ENCODE measurements at regions not wholly inside any gene's neighbourhood (a gene's known extent, or its start where the extent isn't known, plus 50 kb on each side); places are given as distances from the start of the nearest gene placed in this dataset.
"Not testable (repeated sequence)": the region's sequence is repeated elsewhere in the genome, so short reads cannot be mapped to it uniquely, and the experiment has no call there.

- no peak for TF ChIP-seq CTCF (IDR thresholded peaks at IDR 0.05; ENCODE audit: unreplicated experiment)
- Mint-ChIP-seq H3K4me1 (ENCODE audit: low read depth, unreplicated experiment) (peaks cover 29% of the 10 kb centered on the region), H3K9me3 (ENCODE audit: low read depth, unreplicated experiment) (no peaks in the 10 kb centered on the region), H3K36me3 (ENCODE audit: insufficient read depth, unreplicated experiment) (no peaks in the 10 kb centered on the region), H3K4me3 (ENCODE audit: low read depth, unreplicated experiment) (no peak overlapping the region), H3K27ac (ENCODE audit: unreplicated experiment) (no peak overlapping the region), H3K27me3 (ENCODE audit: unreplicated experiment) (no peaks in the 10 kb centered on the region)
- CTCF ChIA-PET, result interaction anchor here (0.6 to 1.7 kb wide), 5 partner anchors 9 to 1405 kb away, joined by 3 to 5 read pairs (median 3); no protein-coding TSS in a partner anchor
- intact Hi-C loops (cut with micrococcal nuclease; ENCODE audit: unreplicated experiment), result no loop called here
- DNase-seq, result no peak
- no TSS peak for BruUV-seq (replicated peaks)
Observed at GRCh38 chr5:81827500-81827899, 76.6 kb upstream of the SSBP2 start.

- TF ChIP-seq CTCF (IDR thresholded peaks at IDR 0.05; ENCODE audit: unreplicated experiment), result no peak
- no TSS peak for BruUV-seq (replicated peaks)
- Mint-ChIP-seq H3K9me3 (ENCODE audit: low read depth, unreplicated experiment) (no peaks in the 10 kb centered on the region), H3K4me3 (ENCODE audit: low read depth, unreplicated experiment) (no peak overlapping the region), H3K36me3 (ENCODE audit: insufficient read depth, unreplicated experiment) (no peaks in the 10 kb centered on the region), H3K27me3 (ENCODE audit: unreplicated experiment) (no peaks in the 10 kb centered on the region), H3K27ac (ENCODE audit: unreplicated experiment) (peak overlapping the region; percentile 48), H3K4me1 (ENCODE audit: low read depth, unreplicated experiment) (peaks cover 29% of the 10 kb centered on the region)
- intact Hi-C loops (cut with micrococcal nuclease; ENCODE audit: unreplicated experiment), result no loop called here
- DNase-seq, result no peak
- CTCF ChIA-PET, result interaction anchor here (1.0 kb wide), 1 partner anchor 71 kb away, joined by 3 read pairs; no protein-coding TSS in a partner anchor
Observed at GRCh38 chr5:81826128-81826527, 75.2 kb upstream of the SSBP2 start.

- H3K4me3 Mint-ChIP-seq (ENCODE audit: low read depth, unreplicated experiment), result no peak overlapping the region
- H3K4me1 Mint-ChIP-seq (ENCODE audit: low read depth, unreplicated experiment), result peaks cover 35% of the 10 kb centered on the region
- intact Hi-C loops (cut with micrococcal nuclease; ENCODE audit: unreplicated experiment), result no loop called here
- no peaks in the 10 kb centered on the region for H3K27me3 Mint-ChIP-seq (ENCODE audit: unreplicated experiment)
- H3K36me3 Mint-ChIP-seq (ENCODE audit: insufficient read depth, unreplicated experiment), result no peaks in the 10 kb centered on the region
- BruUV-seq (replicated peaks), result no TSS peak
- no peaks in the 10 kb centered on the region for H3K9me3 Mint-ChIP-seq (ENCODE audit: low read depth, unreplicated experiment)
- H3K27ac Mint-ChIP-seq (ENCODE audit: unreplicated experiment), result peak overlapping the region; percentile 48
- TF ChIP-seq CTCF (IDR thresholded peaks at IDR 0.05; ENCODE audit: unreplicated experiment), result no peak
- CTCF ChIA-PET, result interaction anchor here (1.0 kb wide), 1 partner anchor 70 kb away, joined by 3 read pairs; no protein-coding TSS in a partner anchor
- DNase-seq, result peak; percentile 42
Observed at GRCh38 chr5:81825237-81825636, 74.3 kb upstream of the SSBP2 start.

GRCh38 chr5:81823736-81824135 is 72.8 kb upstream of the SSBP2 start:
- H3K9me3 Mint-ChIP-seq (ENCODE audit: low read depth, unreplicated experiment); CTCF ChIA-PET; DNase-seq; H3K27me3 Mint-ChIP-seq (ENCODE audit: unreplicated experiment); intact Hi-C loops (cut with micrococcal nuclease; ENCODE audit: unreplicated experiment); H3K4me3 Mint-ChIP-seq (ENCODE audit: low read depth, unreplicated experiment); BruUV-seq (replicated peaks); H3K27ac Mint-ChIP-seq (ENCODE audit: unreplicated experiment); H3K36me3 Mint-ChIP-seq (ENCODE audit: insufficient read depth, unreplicated experiment): not testable (repeated sequence)
- peaks cover 50% of the 10 kb centered on the region for H3K4me1 Mint-ChIP-seq (ENCODE audit: low read depth, unreplicated experiment)

- CTCF ChIA-PET, result no interaction called here
- no TSS peak for BruUV-seq (replicated peaks)
- intact Hi-C loops (cut with micrococcal nuclease; ENCODE audit: unreplicated experiment), result no loop called here
Observed at GRCh38 chr5:81820863-81821262, 70.0 kb upstream of the SSBP2 start.

More at GRCh38 chr5:81820863-81821262, 70.0 kb upstream of the SSBP2 start:
- DNase-seq, result no peak
- Mint-ChIP-seq H3K9me3 (ENCODE audit: low read depth, unreplicated experiment) (peaks cover 3% of the 10 kb centered on the region), H3K4me1 (ENCODE audit: low read depth, unreplicated experiment) (peaks cover 34% of the 10 kb centered on the region), H3K4me3 (ENCODE audit: low read depth, unreplicated experiment) (no peak overlapping the region), H3K27ac (ENCODE audit: unreplicated experiment) (no peak overlapping the region), H3K27me3 (ENCODE audit: unreplicated experiment) (no peaks in the 10 kb centered on the region), H3K36me3 (ENCODE audit: insufficient read depth, unreplicated experiment) (no peaks in the 10 kb centered on the region)
- no peak for TF ChIP-seq CTCF (IDR thresholded peaks at IDR 0.05; ENCODE audit: unreplicated experiment)

All from Calu3 (cell line).